Stimulated activated CD4-positive, alpha-beta T cell treated with anti-CD3 and anti-CD28 coated beads, TNF-alpha, amount 100 ng/mL, for 1 hour (primary cell): ENCODE measurements at regions not wholly inside any gene's neighbourhood (a gene's known extent, or its start where the extent isn't known, plus 50 kb on each side); places are given as distances from the start of the nearest gene placed in this dataset.

ENCODE experiments used
- DNase-seq, 3 donors: peaks; one replicate each; pipeline ENCODE4 v3.0.0-alpha.2; 2020; ENCODE audit warnings: low read depth in 3 of 3, low spot score in 1 of 3

- DNase-seq = no peak
Measured at GRCh38 chr12:130100634-130101362, 61.5 kb upstream of the FZD10 start.

GRCh38 chr12:130101370-130101769, 60.9 kb upstream of the FZD10 start:
- DNase-seq = no peak

DNA sequence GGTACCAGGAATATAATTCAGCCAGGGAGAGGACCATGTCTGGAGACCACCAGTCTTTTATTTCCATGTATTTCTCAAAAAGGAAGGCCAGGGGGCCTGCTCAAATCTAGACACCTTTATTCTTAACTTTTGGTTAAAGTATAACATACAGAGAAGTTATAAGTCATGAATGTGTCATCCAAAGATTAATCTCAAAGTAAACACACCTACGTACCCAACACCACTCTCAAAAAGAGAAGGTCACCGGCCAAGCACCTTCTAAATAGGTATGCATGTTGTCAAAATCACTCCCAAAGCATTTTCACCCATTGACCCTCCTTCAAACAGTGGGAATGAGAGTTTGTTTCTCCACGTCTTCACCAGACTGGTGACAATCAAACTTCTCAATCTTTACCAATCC, 60.0 kb upstream of the FZD10 start:
- no peak for DNase-seq

DNA sequence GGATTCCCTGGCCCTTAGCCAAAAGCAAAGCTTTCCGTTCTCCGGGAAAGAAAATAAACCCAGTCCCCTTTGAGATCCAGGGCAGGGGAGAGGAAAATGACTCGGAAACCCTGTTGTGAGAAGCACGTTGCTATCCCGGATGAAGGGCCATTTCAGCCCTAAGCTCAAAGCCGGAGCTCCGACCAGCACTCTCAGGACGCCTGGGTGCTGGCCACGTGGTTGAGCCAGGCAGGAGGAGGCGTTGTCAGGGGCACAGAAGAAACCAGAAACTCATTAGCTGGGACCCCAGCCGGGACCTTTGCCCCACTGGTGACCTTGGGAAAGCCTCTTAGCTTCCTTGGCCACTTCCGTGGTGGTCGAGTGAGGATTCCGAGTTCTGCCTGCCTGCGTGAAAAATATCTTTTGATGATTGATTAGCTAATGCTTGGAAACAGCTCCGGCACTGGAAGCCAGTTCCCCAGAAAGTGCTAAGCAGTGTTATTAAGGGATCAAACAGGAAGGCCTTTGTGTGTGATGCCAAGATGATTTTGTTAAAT, 57.6 kb upstream of the FZD10 start:
- DNase-seq = no peak

- DNase-seq = no peak
Measured at GRCh38 chr12:130109062-130109945, 53.0 kb upstream of the FZD10 start.

- DNase-seq = no peak
Measured at GRCh38 chr12:130110914-130111313, 51.4 kb upstream of the FZD10 start.

DNA sequence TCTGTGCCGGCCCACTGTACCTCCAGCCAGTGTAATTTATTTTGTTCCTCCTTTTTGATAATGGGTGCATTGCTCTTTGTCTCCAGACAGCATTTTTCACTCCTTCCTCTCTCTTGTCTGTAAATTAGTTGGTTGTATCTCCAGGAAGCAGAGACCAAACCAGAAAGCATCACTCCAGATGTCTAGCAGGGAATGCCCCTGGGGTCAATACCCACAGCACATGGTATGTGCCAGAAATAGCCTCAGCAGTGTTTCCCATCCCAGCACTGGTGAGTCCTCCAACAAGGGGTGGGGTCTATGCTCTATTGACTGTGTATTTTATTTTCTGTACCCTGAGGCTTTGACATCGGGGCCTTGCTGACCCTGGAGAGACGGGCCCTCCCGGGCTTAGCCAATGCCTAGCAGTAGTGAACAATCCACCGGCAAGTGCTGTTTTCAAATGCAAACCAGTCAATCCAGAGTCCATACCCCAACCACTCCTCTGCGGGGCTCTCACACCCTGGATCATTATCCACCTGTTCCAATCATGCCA, 50.2 kb upstream of the FZD10 start:
- no peak for DNase-seq
